ENCODE measurements at regions not wholly inside any gene's neighbourhood (a gene's known extent, or its start where the extent isn't known, plus 50 kb on each side); places are given as distances from the start of the nearest gene placed in this dataset.
A peak's percentile ranks its signal among the peaks of the same experiment; 100 is the strongest.

DNA sequence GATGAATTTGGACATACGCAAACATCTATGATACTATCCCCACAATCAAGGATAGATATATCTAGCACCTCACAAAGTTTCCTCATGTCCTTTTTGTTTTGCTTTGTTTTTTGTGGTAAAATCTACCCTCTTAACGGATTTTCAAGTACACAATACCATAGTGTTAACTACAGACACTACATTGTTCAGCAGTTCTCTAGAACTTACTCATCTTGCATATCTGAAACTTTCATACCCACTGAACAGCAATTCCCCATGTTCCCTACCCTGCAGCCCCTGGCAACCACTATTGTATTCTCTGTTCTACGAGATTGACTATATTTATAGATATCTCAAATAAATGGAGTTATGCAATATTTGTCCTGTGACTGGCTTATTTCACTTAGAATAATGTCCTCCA, 58.1 kb upstream of the TJP1 start:
- WGBS, 10 experiments = 33 to 100% (median 64%) methylated on average over 1 to 3 of the region's 3 CpGs; no CpG with 5 or more reads in 1 of the 10 experiments
- in situ Hi-C loops (cut with MboI; ENCODE audit: low pct_unique_long_range_greater_than_20kb in 2 of 9, low sequenced_read_pairs in 9 of 9, unreplicated experiment in 9 of 9) = no loop called here
- H3K27ac ChIP-seq = no peak overlapping the region
- peak in 2 of 8 experiments; percentile 25 to 74 for ATAC-seq (replicated peaks in 6 of 8)
- no peaks in the 10 kb centered on the region for H3K4me1 ChIP-seq (replicated peaks in 1 of 2)
- no peak overlapping the region for H3K4me3 ChIP-seq

DNA sequence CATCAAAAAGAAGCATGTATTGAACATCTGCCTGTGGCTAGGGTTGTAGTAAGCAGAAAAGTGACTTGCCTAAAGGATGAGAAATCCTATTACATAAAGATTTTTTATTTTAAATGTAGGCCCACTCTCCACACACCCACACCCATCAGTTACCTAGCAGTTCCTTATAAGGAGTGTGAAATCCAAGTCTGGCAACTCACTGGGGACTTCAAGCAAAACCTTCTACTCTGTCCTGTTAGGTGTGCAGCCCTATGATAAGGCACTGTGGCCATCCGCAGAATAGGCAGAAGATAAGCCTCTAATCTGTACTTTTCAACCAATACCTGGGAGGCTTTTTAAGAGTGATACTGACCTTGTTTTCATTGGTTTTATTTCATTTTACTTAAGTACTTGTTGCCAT, 52.7 kb upstream of the TJP1 start:
- H3K4me3 ChIP-seq = no peak overlapping the region
- 88 to 100% (median 100%) methylated on average over 1 of the region's 1 CpG; no CpG with 5 or more reads in 7 of the 10 experiments for WGBS, 10 experiments
- no peak overlapping the region for H3K27ac ChIP-seq
- H3K4me1 ChIP-seq (replicated peaks in 1 of 2) = peaks cover 27 to 43% of the 10 kb centered on the region in 2 donors
- in situ Hi-C loops (cut with MboI; ENCODE audit: low pct_unique_long_range_greater_than_20kb in 2 of 9, low sequenced_read_pairs in 9 of 9, unreplicated experiment in 9 of 9) = no loop called here
- ATAC-seq (replicated peaks in 6 of 8) = no peak

DNA sequence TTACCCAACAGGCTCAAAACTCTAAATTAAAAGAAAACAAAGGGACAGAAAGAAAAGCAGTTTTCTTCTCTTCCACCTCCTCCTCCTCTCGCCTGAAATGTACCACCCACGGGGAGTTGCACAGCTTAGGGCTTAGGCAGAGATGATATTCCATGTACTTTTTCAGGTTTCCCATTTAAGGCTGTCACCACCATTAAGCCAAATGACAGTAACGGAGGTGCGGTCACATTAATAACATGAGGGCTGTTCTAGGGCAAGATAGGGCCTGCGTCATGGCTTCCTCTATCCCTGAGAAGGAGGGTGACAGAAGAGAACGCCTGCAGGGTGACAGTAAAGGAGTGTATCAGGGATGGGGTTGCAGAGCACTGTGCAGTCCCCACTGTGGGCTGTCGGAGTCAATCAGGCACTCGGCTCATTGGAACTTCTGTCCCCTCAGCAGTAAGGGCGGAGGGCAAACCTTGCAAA, 51.7 kb upstream of the TJP1 start:
- no peak for ATAC-seq (replicated peaks in 6 of 8)
- Histone ChIP-seq H3K27ac (no peak overlapping the region), H3K4me1 (replicated peaks in 1 of 2) (peaks cover 27 to 45% of the 10 kb centered on the region in 2 donors), H3K4me3 (no peak overlapping the region)
- in situ Hi-C loops (cut with MboI; ENCODE audit: low pct_unique_long_range_greater_than_20kb in 2 of 9, low sequenced_read_pairs in 9 of 9, unreplicated experiment in 9 of 9) = no loop called here
- 79 to 92% (median 82%) methylated on average over 2 to 8 of the region's 9 CpGs; no CpG with 5 or more reads in 1 of the 10 experiments for WGBS, 10 experiments

DNA sequence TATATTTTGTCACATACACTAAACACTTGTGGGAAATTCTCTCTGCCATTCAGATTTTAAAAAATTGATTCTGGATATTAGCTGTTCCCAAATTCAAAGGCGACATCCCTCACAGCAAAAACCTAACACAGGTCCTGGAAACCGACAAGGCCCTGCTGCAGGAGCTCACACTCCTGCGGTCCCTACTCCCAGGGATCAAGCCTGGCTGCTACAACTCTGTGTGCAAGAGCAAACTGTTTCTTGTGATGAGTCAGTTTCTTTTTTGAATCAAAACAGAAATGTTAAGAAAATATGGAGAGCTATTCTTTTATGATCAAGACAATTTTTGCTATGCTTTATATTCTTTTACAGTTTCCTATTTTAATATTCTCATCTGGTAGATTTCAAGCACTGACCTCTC, 51.0 kb upstream of the TJP1 start:
- no peak for ATAC-seq (replicated peaks in 6 of 8)
- peaks cover 27 to 49% of the 10 kb centered on the region in 2 donors for H3K4me1 ChIP-seq (replicated peaks in 1 of 2)
- no peak overlapping the region for H3K27ac ChIP-seq
- in situ Hi-C loops (cut with MboI; ENCODE audit: low pct_unique_long_range_greater_than_20kb in 2 of 9, low sequenced_read_pairs in 9 of 9, unreplicated experiment in 9 of 9) = no loop called here
- 40 to 95% (median 79%) methylated on average over 1 to 3 of the region's 3 CpGs; no CpG with 5 or more reads in 3 of the 10 experiments for WGBS, 10 experiments
- no peak overlapping the region for H3K4me3 ChIP-seq

DNA sequence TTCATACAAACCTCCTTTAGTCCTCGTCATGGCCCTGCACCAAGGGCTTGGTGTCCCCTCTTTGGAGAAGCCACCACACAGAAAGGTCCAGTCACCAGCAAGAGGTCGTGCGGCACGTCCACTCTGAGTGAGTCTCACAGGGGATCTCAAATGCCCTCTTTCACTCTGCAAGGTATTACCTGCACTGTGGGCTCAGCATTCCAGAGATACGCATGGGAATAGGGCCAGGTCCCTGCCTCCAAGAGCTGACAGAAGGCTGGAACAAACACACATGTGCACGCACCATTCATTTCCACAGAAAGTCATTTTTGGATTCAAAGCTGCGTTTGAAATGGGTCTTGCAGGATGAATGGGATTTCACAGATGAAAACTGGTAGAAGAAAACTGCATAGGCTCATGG, 50.4 kb upstream of the TJP1 start:
- WGBS, 10 experiments = 83 to 92% (median 88%) methylated on average over 1 to 7 of the region's 7 CpGs; no CpG with 5 or more reads in 6 of the 10 experiments
- peaks cover 27 to 49% of the 10 kb centered on the region in 2 donors for H3K4me1 ChIP-seq (replicated peaks in 1 of 2)
- H3K4me3 ChIP-seq = no peak overlapping the region
- no peak for ATAC-seq (replicated peaks in 6 of 8)
- in situ Hi-C loops (cut with MboI; ENCODE audit: low pct_unique_long_range_greater_than_20kb in 2 of 9, low sequenced_read_pairs in 9 of 9, unreplicated experiment in 9 of 9) = no loop called here
- no peak overlapping the region for H3K27ac ChIP-seq

Data from motor neuron (in vitro differentiated cells).